GM06990 (cell line): ENCODE measurements at regions not wholly inside any gene's neighbourhood (a gene's known extent, or its start where the extent isn't known, plus 50 kb on each side); places are given as distances from the start of the nearest gene placed in this dataset.

Source experiments
- DNase-seq: peaks from one replicate; pipeline ENCODE4 v3.0.0-alpha.2; 2011; ENCODE audit not compliant: insufficient read length; ENCODE audit errors: extremely low read depth
- H3K27me3 ChIP-seq: replicated peaks from 2 replicates; pipeline ENCODE4 v1.6.0; 2011; ENCODE audit warnings: low read length; ENCODE audit not compliant: control insufficient read depth, insufficient read depth
- H3K36me3 ChIP-seq: 2 replicates; pipeline ENCODE4 v1.5.1; 2011; ENCODE audit warnings: low read length; ENCODE audit not compliant: control insufficient read depth, insufficient read depth
- H3K4me3 ChIP-seq: replicated peaks from 2 replicates; pipeline ENCODE4 v1.5.1; 2011; ENCODE audit warnings: low read depth, mild to moderate bottlenecking, control low read depth, low read length
- CTCF ChIP-seq: IDR thresholded peaks from 2 replicates; pipeline ENCODE4 v1.5.1; 2011; ENCODE audit warnings: low read length, control low read depth, mild to moderate bottlenecking, inconsistent platforms; ENCODE audit not compliant: insufficient read depth, poor library complexity, severe bottlenecking

- H3K4me3 ChIP-seq, result no peak overlapping the region
- no peaks in the 10 kb centered on the region for H3K36me3 ChIP-seq
- peak; percentile 72 for TF ChIP-seq CTCF
- DNase-seq, result no peak
- H3K27me3 ChIP-seq, result no peaks in the 10 kb centered on the region
Measured at GRCh38 chr13:80979035-80979641, 638.2 kb upstream of the SPRY2 start.

- Histone ChIP-seq H3K36me3 (no peaks in the 10 kb centered on the region), H3K27me3 (no peaks in the 10 kb centered on the region), H3K4me3 (no peak overlapping the region)
- no peak for DNase-seq
- no peak for TF ChIP-seq CTCF
Measured at GRCh38 chr13:80977168-80977567, 636.2 kb upstream of the SPRY2 start.

- Histone ChIP-seq H3K27me3 (no peaks in the 10 kb centered on the region), H3K4me3 (no peak overlapping the region), H3K36me3 (no peaks in the 10 kb centered on the region)
- DNase-seq, result no peak
- no peak for TF ChIP-seq CTCF
Measured at GRCh38 chr13:80975903-80976302, 635.0 kb upstream of the SPRY2 start.

- DNase-seq, result no peak
- TF ChIP-seq CTCF, result no peak
- H3K27me3 ChIP-seq, result no peaks in the 10 kb centered on the region
- no peaks in the 10 kb centered on the region for H3K36me3 ChIP-seq
- H3K4me3 ChIP-seq, result no peak overlapping the region
Measured at GRCh38 chr13:80973721-80974120, 632.8 kb upstream of the SPRY2 start.

- no peak for TF ChIP-seq CTCF
- Histone ChIP-seq H3K36me3 (no peaks in the 10 kb centered on the region), H3K4me3 (no peak overlapping the region), H3K27me3 (no peaks in the 10 kb centered on the region)
- no peak for DNase-seq
Measured at GRCh38 chr13:80972857-80973478, 632.0 kb upstream of the SPRY2 start.
